ENCODE measurements at regions not wholly inside any gene's neighbourhood (a gene's known extent, or its start where the extent isn't known, plus 50 kb on each side); places are given as distances from the start of the nearest gene placed in this dataset.

- TF ChIP-seq CTCF (conservative IDR thresholded peaks at IDR 0.05; ENCODE audit: low read depth, low read length) = no peak
- no peak overlapping the region for H3K4me3 ChIP-seq (ENCODE audit: low read depth, low read length)
- no peak for DNase-seq (ENCODE audit: low read depth)
Observed at GRCh38 chr5:3145641-3146040, 394.2 kb upstream of the IRX2 start.

GRCh38 chr5:3143382-3143781, 391.9 kb upstream of the IRX2 start:
- no peak for DNase-seq (ENCODE audit: low read depth)
- H3K4me3 ChIP-seq (ENCODE audit: low read depth, low read length) = no peak overlapping the region
- TF ChIP-seq CTCF (conservative IDR thresholded peaks at IDR 0.05; ENCODE audit: low read depth, low read length) = no peak

GRCh38 chr5:3142261-3143027, 391.0 kb upstream of the IRX2 start:
- no peak overlapping the region for H3K4me3 ChIP-seq (ENCODE audit: low read depth, low read length)
- no peak for DNase-seq (ENCODE audit: low read depth)
- no peak for TF ChIP-seq CTCF (conservative IDR thresholded peaks at IDR 0.05; ENCODE audit: low read depth, low read length)

DNA sequence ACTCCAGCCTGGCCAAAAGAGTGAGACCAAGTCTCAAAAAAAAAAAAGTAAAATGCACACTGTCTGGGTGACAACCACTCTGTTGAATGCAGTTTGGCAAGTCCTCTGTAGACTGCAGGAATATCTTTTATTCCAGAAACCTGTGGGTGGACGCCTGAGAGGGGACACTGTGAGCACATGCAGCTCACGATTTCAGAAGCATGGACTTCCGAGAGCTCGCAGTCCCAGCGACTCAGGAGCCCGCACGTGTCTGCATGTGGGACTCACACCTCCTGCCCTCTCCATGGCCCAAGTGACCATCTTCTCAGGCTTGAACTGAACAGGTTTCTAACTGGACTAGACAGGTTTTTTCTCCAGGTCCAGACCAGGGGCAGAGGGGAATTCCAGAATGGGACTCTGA, 388.6 kb upstream of the IRX2 start:
- TF ChIP-seq CTCF (conservative IDR thresholded peaks at IDR 0.05; ENCODE audit: low read depth, low read length) = no peak
- DNase-seq (ENCODE audit: low read depth) = no peak
- no peak overlapping the region for H3K4me3 ChIP-seq (ENCODE audit: low read depth, low read length)

GRCh38 chr5:3139499-3139931, 388.0 kb upstream of the IRX2 start:
- no peak for TF ChIP-seq CTCF (conservative IDR thresholded peaks at IDR 0.05; ENCODE audit: low read depth, low read length)
- no peak overlapping the region for H3K4me3 ChIP-seq (ENCODE audit: low read depth, low read length)
- DNase-seq (ENCODE audit: low read depth) = no peak

DNA sequence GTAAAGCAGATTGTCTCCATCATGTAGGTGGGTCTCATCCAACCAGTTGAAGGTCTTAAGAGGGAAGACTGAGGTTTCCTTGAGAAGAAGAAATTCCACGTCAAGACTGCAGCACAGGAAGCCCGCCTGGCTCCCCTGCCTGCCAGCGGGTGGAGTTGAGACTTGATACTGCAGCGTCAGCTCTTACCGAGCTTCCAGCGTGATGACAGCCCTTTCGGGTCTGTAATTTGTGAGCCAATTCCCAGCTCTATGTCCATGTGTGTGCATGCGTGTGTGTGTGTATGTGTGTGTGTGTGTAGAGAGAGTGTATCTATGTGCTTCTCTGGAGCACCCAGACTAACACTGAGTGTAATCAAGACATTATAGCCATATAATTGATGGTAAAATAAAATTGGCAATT, 379.7 kb upstream of the IRX2 start:
- no peak for DNase-seq (ENCODE audit: low read depth)
- no peak for TF ChIP-seq CTCF (conservative IDR thresholded peaks at IDR 0.05; ENCODE audit: low read depth, low read length)
- H3K4me3 ChIP-seq (ENCODE audit: low read depth, low read length) = no peak overlapping the region

DNA sequence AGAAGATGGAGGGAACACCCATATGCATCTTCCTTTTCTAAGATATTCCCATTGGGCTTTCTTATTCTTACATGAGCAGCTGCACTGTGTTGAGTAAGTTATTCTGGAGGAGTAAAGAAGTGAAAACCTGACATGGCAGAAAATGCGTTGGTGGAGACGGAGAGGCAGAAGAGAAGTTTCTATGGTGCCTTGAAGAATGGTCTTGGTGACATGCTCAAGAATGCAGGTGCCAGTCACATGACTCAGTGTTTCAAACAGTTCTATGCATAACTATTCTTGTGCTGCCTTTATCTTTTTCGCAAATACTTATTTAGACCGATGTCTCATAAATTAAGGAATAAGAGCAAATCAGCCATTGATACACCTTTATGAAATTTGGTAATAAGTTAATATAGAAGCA, 377.8 kb upstream of the IRX2 start:
- no peak for TF ChIP-seq CTCF (conservative IDR thresholded peaks at IDR 0.05; ENCODE audit: low read depth, low read length)
- no peak for DNase-seq (ENCODE audit: low read depth)
- H3K4me3 ChIP-seq (ENCODE audit: low read depth, low read length) = no peak overlapping the region
